Neural cell (in vitro differentiated cells): ENCODE measurements at regions not wholly inside any gene's neighbourhood (a gene's known extent, or its start where the extent isn't known, plus 50 kb on each side); places are given as distances from the start of the nearest gene placed in this dataset.

Source experiments
- CTCF ChIP-seq: fragments of 450-650 bp; IDR thresholded peaks from 2 replicates; pipeline ENCODE4 v1.5.1; 2014; ENCODE audit warnings: antibody characterized with exemption, mild to moderate bottlenecking, moderate library complexity; ENCODE audit not compliant: poor library complexity, severe bottlenecking
- POLR2AphosphoS5 ChIP-seq: IDR thresholded peaks from 2 replicates; pipeline ENCODE4 v1.6.1; 2012

GRCh38 chr18:76177160-76177559 lies 317.9 kb downstream of the ZNF516 start:
- TF ChIP-seq POLR2AphosphoS5 (no peak), CTCF (no peak)
